Left renal cortex interstitium (tissue), 4 donors: ENCODE measurements at regions not wholly inside any gene's neighbourhood (a gene's known extent, or its start where the extent isn't known, plus 50 kb on each side); places are given as distances from the start of the nearest gene placed in this dataset.

ENCODE experiments used
- DNase-seq, 4 donors: peaks; one replicate each; pipeline ENCODE4 v3.0.0-alpha.2; 2013; ENCODE audit warnings: low read depth in 4 of 4, low spot score in 2 of 4, missing footprints in 1 of 4

GRCh38 chr6:44500074-44500473 is 112.6 kb downstream of the CDC5L start:
- no peak for DNase-seq

GRCh38 chr6:44503471-44503870 is 116.0 kb downstream of the CDC5L start:
- no peak for DNase-seq

- DNase-seq, result peak; percentile 43 to 60 (median 48)
These were observed 116.8 kb downstream of the CDC5L start for GRCh38 chr6:44504301-44504791.

- no peak for DNase-seq
These were observed 118.2 kb downstream of the CDC5L start for GRCh38 chr6:44505751-44506150.

- DNase-seq, result no peak
These were observed 119.5 kb downstream of the CDC5L start for GRCh38 chr6:44507014-44507413.

GRCh38 chr6:44508646-44509045 is 121.1 kb downstream of the CDC5L start:
- DNase-seq, result no peak

- DNase-seq, result no peak
These were observed 123.6 kb downstream of the CDC5L start for GRCh38 chr6:44511126-44511525.

- DNase-seq, result no peak
These were observed 125.6 kb downstream of the CDC5L start for GRCh38 chr6:44512868-44513741.

- no peak for DNase-seq
These were observed 126.6 kb downstream of the CDC5L start for GRCh38 chr6:44514085-44514484.

GRCh38 chr6:44514576-44515193 is 127.2 kb downstream of the CDC5L start:
- no peak for DNase-seq

- DNase-seq, result no peak
These were observed 135.4 kb downstream of the CDC5L start for GRCh38 chr6:44522871-44523270.

GRCh38 chr6:44524476-44525227 is 137.1 kb downstream of the CDC5L start:
- DNase-seq, result no peak

GRCh38 chr6:44525761-44526351 is 138.3 kb downstream of the CDC5L start:
- DNase-seq, result no peak

- DNase-seq, result no peak
These were observed 139.7 kb downstream of the CDC5L start for GRCh38 chr6:44527181-44527580.

- no peak for DNase-seq
These were observed 140.3 kb downstream of the CDC5L start for GRCh38 chr6:44527583-44528369.

GRCh38 chr6:44528370-44528644 is 140.8 kb downstream of the CDC5L start:
- no peak for DNase-seq

GRCh38 chr6:44528716-44529115 is 141.2 kb downstream of the CDC5L start:
- DNase-seq, result no peak

GRCh38 chr6:44529146-44529905 is 141.8 kb downstream of the CDC5L start:
- DNase-seq, result no peak

GRCh38 chr6:44530209-44530909 is 142.9 kb downstream of the CDC5L start:
- DNase-seq, result no peak
